GM12873 (cell line): ENCODE measurements at regions not wholly inside any gene's neighbourhood (a gene's known extent, or its start where the extent isn't known, plus 50 kb on each side); places are given as distances from the start of the nearest gene placed in this dataset.

ENCODE experiments used
- CTCF ChIP-seq: IDR thresholded peaks from 2 replicates; pipeline ENCODE4 v1.5.1; 2012; ENCODE audit warnings: low read depth, mild to moderate bottlenecking, moderate library complexity, low read length, control low read depth; ENCODE audit not compliant: insufficient read depth; ENCODE audit errors: missing control alignments

GRCh38 chr2:91748902-91749301 is 3057.4 kb downstream of the RPIA start:
- TF ChIP-seq CTCF: no peak

GRCh38 chr2:91759361-91759941 is 3068.0 kb downstream of the RPIA start:
- TF ChIP-seq CTCF: peak; percentile 18

- TF ChIP-seq CTCF: no peak
Measured at GRCh38 chr2:91839904-91840868, 3031.0 kb upstream of the TEKT4 start.

- peak; percentile 40 for TF ChIP-seq CTCF
Measured at GRCh38 chr2:91895091-91895490, 2976.1 kb upstream of the TEKT4 start.
